HG02884 (cell line): ENCODE measurements at regions not wholly inside any gene's neighbourhood (a gene's known extent, or its start where the extent isn't known, plus 50 kb on each side); places are given as distances from the start of the nearest gene placed in this dataset.

Experiments
- ATAC-seq: cut with Tn5 transposase; IDR thresholded peaks from one replicate; pipeline ENCODE4 v1.9.1; 2021; ENCODE audit warnings: mild to moderate bottlenecking, moderate library complexity; ENCODE audit not compliant: unreplicated experiment

- ATAC-seq: no peak
These were observed 783.8 kb upstream of the EDIL3 start for GRCh38 chr5:85168474-85168873.

GRCh38 chr5:85170183-85170582 lies 785.5 kb upstream of the EDIL3 start:
- no peak for ATAC-seq

- no peak for ATAC-seq
These were observed 788.8 kb upstream of the EDIL3 start for GRCh38 chr5:85173469-85173868.

GRCh38 chr5:85182344-85182743 lies 797.7 kb upstream of the EDIL3 start:
- no peak for ATAC-seq

- ATAC-seq: no peak
These were observed 819.6 kb upstream of the EDIL3 start for GRCh38 chr5:85204289-85204688.

GRCh38 chr5:85205430-85205829 lies 820.8 kb upstream of the EDIL3 start:
- ATAC-seq: no peak

GRCh38 chr5:85225388-85225787 lies 840.7 kb upstream of the EDIL3 start:
- ATAC-seq: no peak

- ATAC-seq: no peak
These were observed 864.5 kb upstream of the EDIL3 start for GRCh38 chr5:85249204-85249603.

- ATAC-seq: no peak
These were observed 878.4 kb upstream of the EDIL3 start for GRCh38 chr5:85263125-85263524.

GRCh38 chr5:85266692-85267091 lies 882.0 kb upstream of the EDIL3 start:
- ATAC-seq: no peak

- ATAC-seq: no peak
These were observed 883.5 kb upstream of the EDIL3 start for GRCh38 chr5:85268194-85268593.

GRCh38 chr5:85278193-85278592 lies 893.5 kb upstream of the EDIL3 start:
- peak; percentile 54 for ATAC-seq

GRCh38 chr5:85288914-85289313 lies 904.2 kb upstream of the EDIL3 start:
- ATAC-seq: no peak

GRCh38 chr5:85293145-85293785 lies 908.6 kb upstream of the EDIL3 start:
- ATAC-seq: no peak

- ATAC-seq: no peak
These were observed 919.8 kb upstream of the EDIL3 start for GRCh38 chr5:85304524-85304923.

- ATAC-seq: no peak
These were observed 921.1 kb upstream of the EDIL3 start for GRCh38 chr5:85305766-85306165.

GRCh38 chr5:85311536-85311935 lies 926.9 kb upstream of the EDIL3 start:
- no peak for ATAC-seq

GRCh38 chr5:85320495-85320894 lies 935.8 kb upstream of the EDIL3 start:
- ATAC-seq: no peak

- ATAC-seq: no peak
These were observed 948.6 kb upstream of the EDIL3 start for GRCh38 chr5:85333276-85333675.

GRCh38 chr5:85337435-85337834 lies 952.8 kb upstream of the EDIL3 start:
- no peak for ATAC-seq

- no peak for ATAC-seq
These were observed 956.1 kb upstream of the EDIL3 start for GRCh38 chr5:85340790-85341189.

- ATAC-seq: no peak
These were observed 961.1 kb upstream of the EDIL3 start for GRCh38 chr5:85345818-85346217.

GRCh38 chr5:85357309-85357708 lies 972.6 kb upstream of the EDIL3 start:
- ATAC-seq: no peak
